ENCODE measurements at regions not wholly inside any gene's neighbourhood (a gene's known extent, or its start where the extent isn't known, plus 50 kb on each side); places are given as distances from the start of the nearest gene placed in this dataset.

DNA sequence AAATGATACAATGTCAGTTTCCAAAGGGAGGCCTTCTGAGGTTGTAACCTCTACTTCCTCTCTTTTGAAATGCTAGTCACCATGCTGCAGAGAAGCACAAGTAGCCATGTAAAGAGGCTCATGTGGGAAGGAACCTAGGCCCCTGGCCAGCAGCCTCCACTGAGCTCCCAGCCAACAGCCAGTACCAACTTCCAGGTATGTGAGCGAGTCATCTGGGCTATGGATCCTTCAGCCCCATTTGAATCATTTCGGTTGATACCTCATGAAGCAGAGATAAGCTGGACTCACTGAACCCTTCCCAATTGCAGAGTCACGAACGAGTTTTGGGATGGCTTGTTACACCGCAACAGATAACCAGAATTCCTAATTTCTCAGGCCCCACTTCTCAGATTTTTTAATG lies 187.0 kb upstream of the LDB2 start:
- H3K9me3 Mint-ChIP-seq (ENCODE audit: low read depth): peaks cover 3% of the 10 kb centered on the region
- no peak overlapping the region for H3K27ac Mint-ChIP-seq
- no peaks in the 10 kb centered on the region for H3K36me3 Mint-ChIP-seq (ENCODE audit: insufficient read depth)

DNA sequence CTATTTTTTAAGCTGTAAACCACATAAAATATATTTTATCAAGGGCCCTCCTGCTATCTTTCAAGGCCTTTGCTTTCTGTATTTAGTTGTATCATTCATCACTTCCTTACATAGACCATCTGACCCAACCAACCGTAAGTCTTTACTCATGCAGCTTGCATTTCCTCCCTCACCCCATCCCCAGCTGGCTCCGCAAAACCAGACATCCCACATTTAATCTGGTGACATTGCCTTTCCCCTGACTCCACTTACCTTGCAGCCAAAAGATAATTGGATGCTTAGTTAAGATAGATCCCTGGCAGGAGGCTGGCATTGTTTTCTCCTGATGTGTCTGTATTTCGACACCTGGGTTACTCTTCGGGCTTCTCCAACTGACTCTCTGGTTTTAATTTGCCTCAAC lies 183.7 kb upstream of the LDB2 start:
- Mint-ChIP-seq H3K36me3 (ENCODE audit: insufficient read depth) (no peaks in the 10 kb centered on the region), H3K4me1 (ENCODE audit: low read depth) (peaks cover 9% of the 10 kb centered on the region), H3K4me3 (ENCODE audit: low read depth) (no peak overlapping the region), H3K27me3 (no peaks in the 10 kb centered on the region), H3K9me3 (ENCODE audit: low read depth) (peaks cover 3% of the 10 kb centered on the region), H3K27ac (no peak overlapping the region)
- no peak for DNase-seq (ENCODE audit: low spot score, unreplicated experiment)
- TF ChIP-seq, protein P1, sequence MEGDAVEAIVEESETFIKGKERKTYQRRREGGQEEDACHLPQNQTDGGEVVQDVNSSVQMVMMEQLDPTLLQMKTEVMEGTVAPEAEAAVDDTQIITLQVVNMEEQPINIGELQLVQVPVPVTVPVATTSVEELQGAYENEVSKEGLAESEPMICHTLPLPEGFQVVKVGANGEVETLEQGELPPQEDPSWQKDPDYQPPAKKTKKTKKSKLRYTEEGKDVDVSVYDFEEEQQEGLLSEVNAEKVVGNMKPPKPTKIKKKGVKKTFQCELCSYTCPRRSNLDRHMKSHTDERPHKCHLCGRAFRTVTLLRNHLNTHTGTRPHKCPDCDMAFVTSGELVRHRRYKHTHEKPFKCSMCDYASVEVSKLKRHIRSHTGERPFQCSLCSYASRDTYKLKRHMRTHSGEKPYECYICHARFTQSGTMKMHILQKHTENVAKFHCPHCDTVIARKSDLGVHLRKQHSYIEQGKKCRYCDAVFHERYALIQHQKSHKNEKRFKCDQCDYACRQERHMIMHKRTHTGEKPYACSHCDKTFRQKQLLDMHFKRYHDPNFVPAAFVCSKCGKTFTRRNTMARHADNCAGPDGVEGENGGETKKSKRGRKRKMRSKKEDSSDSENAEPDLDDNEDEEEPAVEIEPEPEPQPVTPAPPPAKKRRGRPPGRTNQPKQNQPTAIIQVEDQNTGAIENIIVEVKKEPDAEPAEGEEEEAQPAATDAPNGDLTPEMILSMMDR (IDR thresholded peaks at IDR 0.05; ENCODE audit: unreplicated experiment): no peak

More for the DNA sequence above, 187.0 kb upstream of the LDB2 start:
- TF ChIP-seq, protein P1 (IDR thresholded peaks at IDR 0.05; ENCODE audit: unreplicated experiment): no peak
- DNase-seq (ENCODE audit: low spot score, unreplicated experiment): no peak
- Mint-ChIP-seq H3K4me1 (ENCODE audit: low read depth) (no peaks in the 10 kb centered on the region), H3K4me3 (ENCODE audit: low read depth) (no peak overlapping the region), H3K27me3 (no peaks in the 10 kb centered on the region)

DNA sequence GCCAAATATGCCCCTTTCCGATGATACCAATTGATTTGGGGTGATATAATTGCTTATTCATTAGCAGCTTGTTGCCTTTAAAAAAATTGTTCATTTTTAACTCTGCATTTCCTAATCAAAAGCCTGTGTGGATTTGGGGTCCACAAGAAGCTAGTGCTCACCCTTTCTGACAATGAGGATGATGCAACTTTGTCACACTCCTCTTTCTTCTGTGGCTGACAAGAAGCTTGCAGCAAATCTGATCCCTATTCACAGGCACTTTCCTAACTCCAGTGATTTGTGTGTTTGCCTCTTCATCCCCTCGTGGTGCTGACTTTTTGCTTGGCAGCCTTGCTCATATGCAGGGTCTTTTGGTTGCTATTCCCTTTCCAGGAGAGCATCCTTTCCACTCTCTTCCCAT lies 182.7 kb upstream of the LDB2 start:
- Mint-ChIP-seq H3K27ac (no peak overlapping the region), H3K9me3 (ENCODE audit: low read depth) (no peaks in the 10 kb centered on the region), H3K4me3 (ENCODE audit: low read depth) (no peak overlapping the region)

DNA sequence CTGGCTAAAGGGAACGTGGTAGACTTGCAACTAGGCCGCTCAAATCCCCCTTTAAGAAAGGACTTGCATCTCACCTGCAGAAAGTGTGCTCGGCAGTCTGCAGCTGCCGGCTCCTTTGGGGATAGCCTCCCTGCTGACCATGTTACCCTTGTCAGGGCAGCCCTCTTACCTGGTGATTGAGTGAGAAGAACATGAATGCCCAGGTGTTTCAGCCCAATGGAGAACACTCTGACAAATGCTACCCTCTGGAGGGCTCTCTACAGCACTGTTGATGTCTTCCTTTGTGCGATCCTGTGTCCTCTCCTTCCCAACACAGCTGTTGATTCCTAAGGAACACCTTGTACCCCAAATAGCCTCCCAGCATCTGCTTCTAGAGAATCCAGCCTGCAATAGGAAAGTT lies 178.7 kb upstream of the LDB2 start:
- TF ChIP-seq, protein P1 (IDR thresholded peaks at IDR 0.05; ENCODE audit: unreplicated experiment): no peak
- Mint-ChIP-seq H3K4me3 (ENCODE audit: low read depth) (no peak overlapping the region), H3K4me1 (ENCODE audit: low read depth) (peaks cover 20% of the 10 kb centered on the region), H3K9me3 (ENCODE audit: low read depth) (no peaks in the 10 kb centered on the region), H3K27me3 (no peaks in the 10 kb centered on the region), H3K36me3 (ENCODE audit: insufficient read depth) (no peaks in the 10 kb centered on the region), H3K27ac (no peak overlapping the region)
- DNase-seq (ENCODE audit: low spot score, unreplicated experiment): no peak

More for the DNA sequence above, 182.7 kb upstream of the LDB2 start:
- TF ChIP-seq, protein P1 (IDR thresholded peaks at IDR 0.05; ENCODE audit: unreplicated experiment): no peak
- Mint-ChIP-seq H3K36me3 (ENCODE audit: insufficient read depth) (no peaks in the 10 kb centered on the region), H3K27me3 (no peaks in the 10 kb centered on the region), H3K4me1 (ENCODE audit: low read depth) (peaks cover 10% of the 10 kb centered on the region)
- DNase-seq (ENCODE audit: low spot score, unreplicated experiment): no peak

DNA sequence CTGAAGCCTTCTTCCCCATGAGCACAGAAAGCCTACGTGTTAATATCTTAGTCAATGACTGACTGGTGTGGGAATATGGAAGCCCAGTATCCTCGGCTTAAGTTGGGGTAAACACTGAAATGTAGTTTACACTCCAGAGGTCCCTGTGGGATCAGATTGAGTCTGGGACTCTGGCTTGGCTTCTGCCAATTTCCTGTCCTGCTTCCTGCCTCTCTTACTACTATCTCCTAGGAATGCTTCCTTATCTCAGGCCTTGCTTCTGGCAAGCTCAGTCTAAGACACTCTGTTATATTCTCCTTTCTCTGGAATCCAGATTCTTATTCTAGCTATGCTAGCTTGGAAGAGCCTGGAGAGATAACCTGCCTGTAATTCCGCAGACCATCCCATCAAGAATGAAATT lies 174.0 kb upstream of the LDB2 start:
- H3K27ac Mint-ChIP-seq: no peak overlapping the region
- H3K36me3 Mint-ChIP-seq (ENCODE audit: insufficient read depth): no peaks in the 10 kb centered on the region
- TF ChIP-seq, protein P1 (IDR thresholded peaks at IDR 0.05; ENCODE audit: unreplicated experiment): no peak
- DNase-seq (ENCODE audit: low spot score, unreplicated experiment): no peak
- H3K4me1 Mint-ChIP-seq (ENCODE audit: low read depth): peaks cover 14% of the 10 kb centered on the region
- H3K9me3 Mint-ChIP-seq (ENCODE audit: low read depth): peaks cover 3% of the 10 kb centered on the region
- H3K4me3 Mint-ChIP-seq (ENCODE audit: low read depth): no peak overlapping the region
- H3K27me3 Mint-ChIP-seq: peaks cover 3% of the 10 kb centered on the region

Data from progenitor cell of endocrine pancreas (in vitro differentiated cells).